Neural cell (in vitro differentiated cells): ENCODE measurements at regions not wholly inside any gene's neighbourhood (a gene's known extent, or its start where the extent isn't known, plus 50 kb on each side); places are given as distances from the start of the nearest gene placed in this dataset.

Source experiments
- EP300 ChIP-seq: fragments of 450-650 bp; conservative IDR thresholded peaks from 2 replicates; pipeline ENCODE4 v1.6.1; 2014; ENCODE audit warnings: antibody characterized with exemption, mild to moderate bottlenecking, moderate library complexity; ENCODE audit not compliant: poor library complexity, severe bottlenecking
- EZH2 ChIP-seq: fragments of 200-600, 300-800 bp; shearing (Covaris generic), sonication (generic); IDR thresholded peaks from 2 replicates; pipeline ENCODE4 v1.6.1; 2014; ENCODE audit warnings: antibody characterized with exemption, low read length, borderline replicate concordance, mild to moderate bottlenecking; ENCODE audit not compliant: insufficient read depth, poor library complexity, severe bottlenecking
- MXI1 ChIP-seq: fragments of 450-650 bp; conservative IDR thresholded peaks from 2 replicates; pipeline ENCODE4 v1.6.1; 2014; ENCODE audit warnings: antibody characterized with exemption, mild to moderate bottlenecking; ENCODE audit not compliant: poor library complexity, severe bottlenecking
- POLR2AphosphoS5 ChIP-seq: IDR thresholded peaks from 2 replicates; pipeline ENCODE4 v1.6.1; 2012
- RAD21 ChIP-seq: fragments of 450-650 bp; conservative IDR thresholded peaks from 2 replicates; pipeline ENCODE4 v1.6.1; 2014; ENCODE audit warnings: antibody characterized with exemption, mild to moderate bottlenecking, moderate library complexity
- TAF1 ChIP-seq: IDR thresholded peaks from 2 replicates; pipeline ENCODE4 v1.6.1; 2012; ENCODE audit warnings: low read depth
- TF ChIP-seq, protein P1 (sequence below): fragments of 450-650 bp; IDR thresholded peaks from 2 replicates; pipeline ENCODE4 v1.5.1; 2014; ENCODE audit warnings: antibody characterized with exemption, mild to moderate bottlenecking, moderate library complexity; ENCODE audit not compliant: poor library complexity, severe bottlenecking
- TF ChIP-seq, protein P2 (sequence below): IDR thresholded peaks from 2 replicates; pipeline ENCODE4 v1.6.1; 2012; ENCODE audit warnings: borderline replicate concordance

DNA sequence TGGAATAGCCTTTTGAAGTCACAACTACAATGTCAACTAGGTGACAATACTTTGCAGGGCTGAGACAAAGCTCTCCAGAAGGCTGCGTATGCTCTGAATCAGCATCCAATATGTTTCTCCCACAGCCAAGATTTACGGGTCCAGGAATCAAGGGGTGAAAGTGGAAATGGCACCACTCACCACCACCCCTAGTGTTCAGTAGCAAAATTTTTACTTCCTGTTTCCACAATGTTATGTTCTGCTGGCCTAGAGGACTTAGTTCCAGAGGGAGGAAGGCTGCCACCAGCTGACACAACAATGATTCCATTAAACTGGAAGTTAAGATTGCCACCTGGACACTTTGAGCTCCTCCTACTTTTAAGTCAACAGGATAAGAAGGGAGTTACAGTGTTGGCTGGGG lies 68.5 kb upstream of the MPEG1 start:
- TF ChIP-seq, protein P1, sequence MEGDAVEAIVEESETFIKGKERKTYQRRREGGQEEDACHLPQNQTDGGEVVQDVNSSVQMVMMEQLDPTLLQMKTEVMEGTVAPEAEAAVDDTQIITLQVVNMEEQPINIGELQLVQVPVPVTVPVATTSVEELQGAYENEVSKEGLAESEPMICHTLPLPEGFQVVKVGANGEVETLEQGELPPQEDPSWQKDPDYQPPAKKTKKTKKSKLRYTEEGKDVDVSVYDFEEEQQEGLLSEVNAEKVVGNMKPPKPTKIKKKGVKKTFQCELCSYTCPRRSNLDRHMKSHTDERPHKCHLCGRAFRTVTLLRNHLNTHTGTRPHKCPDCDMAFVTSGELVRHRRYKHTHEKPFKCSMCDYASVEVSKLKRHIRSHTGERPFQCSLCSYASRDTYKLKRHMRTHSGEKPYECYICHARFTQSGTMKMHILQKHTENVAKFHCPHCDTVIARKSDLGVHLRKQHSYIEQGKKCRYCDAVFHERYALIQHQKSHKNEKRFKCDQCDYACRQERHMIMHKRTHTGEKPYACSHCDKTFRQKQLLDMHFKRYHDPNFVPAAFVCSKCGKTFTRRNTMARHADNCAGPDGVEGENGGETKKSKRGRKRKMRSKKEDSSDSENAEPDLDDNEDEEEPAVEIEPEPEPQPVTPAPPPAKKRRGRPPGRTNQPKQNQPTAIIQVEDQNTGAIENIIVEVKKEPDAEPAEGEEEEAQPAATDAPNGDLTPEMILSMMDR = no peak
- TF ChIP-seq EP300 (no peak), POLR2AphosphoS5 (no peak), EZH2 (no peak), RAD21 (no peak), TAF1 (no peak), MXI1 (no peak)
- TF ChIP-seq, protein P2, sequence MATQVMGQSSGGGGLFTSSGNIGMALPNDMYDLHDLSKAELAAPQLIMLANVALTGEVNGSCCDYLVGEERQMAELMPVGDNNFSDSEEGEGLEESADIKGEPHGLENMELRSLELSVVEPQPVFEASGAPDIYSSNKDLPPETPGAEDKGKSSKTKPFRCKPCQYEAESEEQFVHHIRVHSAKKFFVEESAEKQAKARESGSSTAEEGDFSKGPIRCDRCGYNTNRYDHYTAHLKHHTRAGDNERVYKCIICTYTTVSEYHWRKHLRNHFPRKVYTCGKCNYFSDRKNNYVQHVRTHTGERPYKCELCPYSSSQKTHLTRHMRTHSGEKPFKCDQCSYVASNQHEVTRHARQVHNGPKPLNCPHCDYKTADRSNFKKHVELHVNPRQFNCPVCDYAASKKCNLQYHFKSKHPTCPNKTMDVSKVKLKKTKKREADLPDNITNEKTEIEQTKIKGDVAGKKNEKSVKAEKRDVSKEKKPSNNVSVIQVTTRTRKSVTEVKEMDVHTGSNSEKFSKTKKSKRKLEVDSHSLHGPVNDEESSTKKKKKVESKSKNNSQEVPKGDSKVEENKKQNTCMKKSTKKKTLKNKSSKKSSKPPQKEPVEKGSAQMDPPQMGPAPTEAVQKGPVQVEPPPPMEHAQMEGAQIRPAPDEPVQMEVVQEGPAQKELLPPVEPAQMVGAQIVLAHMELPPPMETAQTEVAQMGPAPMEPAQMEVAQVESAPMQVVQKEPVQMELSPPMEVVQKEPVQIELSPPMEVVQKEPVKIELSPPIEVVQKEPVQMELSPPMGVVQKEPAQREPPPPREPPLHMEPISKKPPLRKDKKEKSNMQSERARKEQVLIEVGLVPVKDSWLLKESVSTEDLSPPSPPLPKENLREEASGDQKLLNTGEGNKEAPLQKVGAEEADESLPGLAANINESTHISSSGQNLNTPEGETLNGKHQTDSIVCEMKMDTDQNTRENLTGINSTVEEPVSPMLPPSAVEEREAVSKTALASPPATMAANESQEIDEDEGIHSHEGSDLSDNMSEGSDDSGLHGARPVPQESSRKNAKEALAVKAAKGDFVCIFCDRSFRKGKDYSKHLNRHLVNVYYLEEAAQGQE = no peak
